Adrenal gland (tissue), 9 donors: ENCODE measurements at regions not wholly inside any gene's neighbourhood (a gene's known extent, or its start where the extent isn't known, plus 50 kb on each side); places are given as distances from the start of the nearest gene placed in this dataset.

Source experiments
- DNase-seq, 7 donors: peaks; one replicate each; pipeline ENCODE4 v3.0.0-alpha.2; 2019 to 2020
- H3K27ac ChIP-seq, 5 donors: fragments of 200-600 bp; sonication (generic) in 4 of 5; 1 replicate in 3 of 5; 2 replicates in 2 of 5; pipeline versions ENCODE4 v1.5.1 to v1.8.0; 2016 to 2020; ENCODE audit warnings: mild to moderate bottlenecking in 1 of 5
- H3K27me3 ChIP-seq: fragments of 200-600 bp; 2 replicates; pipeline ENCODE4 v1.8.0; 2021
- H3K36me3 ChIP-seq, 2 donors: fragments of 200-600 bp; replicated peaks in 1 of 2; 1 replicate in 1 of 2; 2 replicates in 1 of 2; pipeline versions ENCODE4 v1.5.1 to v1.8.0; 2018 to 2022
- H3K4me1 ChIP-seq, 2 donors: fragments of 200-600 bp; replicated peaks in 1 of 2; 1 replicate in 1 of 2; 2 replicates in 1 of 2; pipeline versions ENCODE4 v1.5.1 to v1.8.0; 2018 to 2021
- H3K4me3 ChIP-seq, 4 donors: fragments of 200-600 bp; sonication (generic) in 3 of 4; one replicate each; pipeline ENCODE4 v1.5.1; 2016 to 2018
- H3K9me3 ChIP-seq, 3 donors: fragments of 200-600 bp; sonication (generic) in 1 of 3; replicated peaks in 1 of 3; 1 replicate in 2 of 3; 2 replicates in 1 of 3; pipeline versions ENCODE4 v1.5.1 to v1.8.0; 2016 to 2021
- CTCF ChIP-seq, 6 experiments: fragments of 450-650 bp in 4 of 6; fragments of 200-600 bp in 2 of 6; sonication (generic) in 1 of 6; IDR thresholded peaks; 1 replicate in 5 of 6; 2 replicates in 1 of 6; pipeline versions ENCODE4 v1.5.1 to v1.8.0; 2016 to 2021; ENCODE audit warnings: antibody characterized with exemption in 6 of 6, mild to moderate bottlenecking in 2 of 6, moderate library complexity in 1 of 6
- POLR2A ChIP-seq, 2 donors: fragments of 450-650 bp; IDR thresholded peaks; one replicate each; pipeline ENCODE4 v1.6.1; 2017; ENCODE audit warnings: antibody characterized with exemption in 2 of 2, mild to moderate bottlenecking in 2 of 2, moderate library complexity in 1 of 2
- WGBS, 4 donors: extraction: QIAGEN DNeasy Blood & Tissue Kit in 2 of 4; methylation state at CpG; one replicate each; pipeline versions ENCODE4 v1.1.5 to v1.1.7; 2013 to 2017; 5-methylcytosine and 5-hydroxymethylcytosine counted together
- intact Hi-C, 2 donors: fragments of 100-400 bp; cut with DNase I; formaldehyde crosslinking; loops; one replicate each; pipeline versions ENCODE4 v1.14.1 to v1.15.0; 2022 to 2023
- donor health status: healthy with polysubstance abuse.
- donor health status: Bipolar disorder and iron deficiency.
- donor health status: DM: yes; HTN: yes; CAD: no.
- donor health status: DM: no; HTN: no; CAD: no.
- donor health status: DM: no; HTN: no; CAD: no.

GRCh38 chr18:34543356-34543755, 166.7 kb upstream of the DTNA start:
- TF ChIP-seq CTCF (IDR thresholded peaks at IDR 0.05) (no peak), POLR2A (IDR thresholded peaks at IDR 0.05) (no peak)
- Histone ChIP-seq H3K4me3 (no peak overlapping the region), H3K27me3 (no peaks in the 10 kb centered on the region), H3K9me3 (no peaks in the 10 kb centered on the region), H3K36me3 (no peaks in the 10 kb centered on the region), H3K27ac (no peak overlapping the region), H3K4me1 (no peaks in the 10 kb centered on the region)
- WGBS, 4 donors = 75 to 86% (median 80%) methylated on average over 1 of the region's 1 CpG
- DNase-seq = no peak
- intact Hi-C loops = no loop called here

- TF ChIP-seq POLR2A (IDR thresholded peaks at IDR 0.05) = no peak
These were observed 166.2 kb upstream of the DTNA start for GRCh38 chr18:34543945-34544344.

GRCh38 chr18:34544930-34545329, 165.2 kb upstream of the DTNA start:
- Histone ChIP-seq H3K27ac (no peak overlapping the region), H3K9me3 (peaks cover 0 to 4% (median 0%) of the 10 kb centered on the region in 3 donors), H3K27me3 (no peaks in the 10 kb centered on the region), H3K4me1 (no peaks in the 10 kb centered on the region), H3K4me3 (no peak overlapping the region), H3K36me3 (no peaks in the 10 kb centered on the region)
- intact Hi-C loops = no loop called here
- 62 to 71% (median 65%) methylated on average over 3 of the region's 3 CpGs for WGBS, 4 donors
- TF ChIP-seq POLR2A (IDR thresholded peaks at IDR 0.05) (no peak), CTCF (IDR thresholded peaks at IDR 0.05) (no peak)
- DNase-seq = no peak

More at GRCh38 chr18:34543945-34544344, 166.2 kb upstream of the DTNA start:
- intact Hi-C loops = no loop called here
- Histone ChIP-seq H3K4me3 (no peak overlapping the region), H3K9me3 (no peaks in the 10 kb centered on the region), H3K27me3 (no peaks in the 10 kb centered on the region), H3K27ac (no peak overlapping the region), H3K4me1 (no peaks in the 10 kb centered on the region), H3K36me3 (no peaks in the 10 kb centered on the region)
- 20 to 60% (median 46%) methylated on average over 1 of the region's 1 CpG for WGBS, 4 donors
- DNase-seq = no peak

- Histone ChIP-seq H3K4me3 (no peak overlapping the region), H3K4me1 (no peaks in the 10 kb centered on the region), H3K27ac (no peak overlapping the region), H3K36me3 (no peaks in the 10 kb centered on the region), H3K9me3 (peaks cover 0 to 4% (median 0%) of the 10 kb centered on the region in 3 donors), H3K27me3 (no peaks in the 10 kb centered on the region)
- DNase-seq = no peak
- intact Hi-C loops = no loop called here
- TF ChIP-seq CTCF (IDR thresholded peaks at IDR 0.05) = no peak
- TF ChIP-seq POLR2A (IDR thresholded peaks at IDR 0.05) = no peak
- WGBS, 4 donors = 39 to 53% (median 47%) methylated on average over 2 of the region's 2 CpGs
These were observed 161.8 kb upstream of the DTNA start for GRCh38 chr18:34548120-34548972.

- no peak for DNase-seq
- Histone ChIP-seq H3K4me1 (no peaks in the 10 kb centered on the region), H3K36me3 (no peaks in the 10 kb centered on the region), H3K4me3 (no peak overlapping the region), H3K27me3 (no peaks in the 10 kb centered on the region), H3K27ac (no peak overlapping the region), H3K9me3 (peaks cover 0 to 4% (median 0%) of the 10 kb centered on the region in 3 donors)
- intact Hi-C loops = no loop called here
- WGBS, 4 donors = 66 to 77% (median 72%) methylated on average over 2 of the region's 2 CpGs
- TF ChIP-seq CTCF (IDR thresholded peaks at IDR 0.05) (no peak), POLR2A (IDR thresholded peaks at IDR 0.05) (no peak)
These were observed 161.2 kb upstream of the DTNA start for GRCh38 chr18:34548973-34549294.
